ENCODE measurements at regions not wholly inside any gene's neighbourhood (a gene's known extent, or its start where the extent isn't known, plus 50 kb on each side); places are given as distances from the start of the nearest gene placed in this dataset.

- TF ChIP-seq SIN3A (IDR thresholded peaks at IDR 0.05; ENCODE audit: borderline replicate concordance, insufficient read depth, low read length): no peak
- no peak for TF ChIP-seq POLR2AphosphoS5 (IDR thresholded peaks at IDR 0.05; ENCODE audit: low read depth, low read length)
- TF ChIP-seq TAF1 (IDR thresholded peaks at IDR 0.05; ENCODE audit: borderline replicate concordance, insufficient read depth, low read length): no peak
These were observed 622.9 kb upstream of the CDH4 start for GRCh38 chr20:60629206-60629605.

All from PFSK-1 (cell line).